ENCODE measurements at regions not wholly inside any gene's neighbourhood (a gene's known extent, or its start where the extent isn't known, plus 50 kb on each side); places are given as distances from the start of the nearest gene placed in this dataset.

DNA sequence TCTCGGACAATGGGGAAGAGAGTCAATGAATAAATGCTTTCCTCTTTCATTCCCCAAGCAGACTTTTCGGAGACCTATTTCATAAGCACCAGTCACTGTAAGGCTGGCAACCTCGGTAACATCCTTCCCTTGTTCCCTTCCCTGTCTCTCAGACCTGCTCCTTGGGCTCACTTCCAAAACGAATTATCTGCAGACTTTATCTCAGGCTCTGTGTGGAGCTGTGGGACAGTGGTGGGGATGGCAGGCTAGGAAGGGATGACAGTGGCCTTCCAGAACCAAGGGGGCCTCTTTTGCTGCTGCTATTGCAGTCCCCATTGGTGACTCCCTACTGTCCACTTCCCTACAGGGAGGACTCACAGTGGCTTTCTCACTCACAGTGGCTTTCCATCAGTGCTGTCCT, 185.6 kb upstream of the MEX3C start:
- TF ChIP-seq NANOG (IDR thresholded peaks at IDR 0.05; ENCODE audit: insufficient read depth, low read depth, low read length, poor library complexity, severe bottlenecking): no peak
- TF ChIP-seq, protein P1, sequence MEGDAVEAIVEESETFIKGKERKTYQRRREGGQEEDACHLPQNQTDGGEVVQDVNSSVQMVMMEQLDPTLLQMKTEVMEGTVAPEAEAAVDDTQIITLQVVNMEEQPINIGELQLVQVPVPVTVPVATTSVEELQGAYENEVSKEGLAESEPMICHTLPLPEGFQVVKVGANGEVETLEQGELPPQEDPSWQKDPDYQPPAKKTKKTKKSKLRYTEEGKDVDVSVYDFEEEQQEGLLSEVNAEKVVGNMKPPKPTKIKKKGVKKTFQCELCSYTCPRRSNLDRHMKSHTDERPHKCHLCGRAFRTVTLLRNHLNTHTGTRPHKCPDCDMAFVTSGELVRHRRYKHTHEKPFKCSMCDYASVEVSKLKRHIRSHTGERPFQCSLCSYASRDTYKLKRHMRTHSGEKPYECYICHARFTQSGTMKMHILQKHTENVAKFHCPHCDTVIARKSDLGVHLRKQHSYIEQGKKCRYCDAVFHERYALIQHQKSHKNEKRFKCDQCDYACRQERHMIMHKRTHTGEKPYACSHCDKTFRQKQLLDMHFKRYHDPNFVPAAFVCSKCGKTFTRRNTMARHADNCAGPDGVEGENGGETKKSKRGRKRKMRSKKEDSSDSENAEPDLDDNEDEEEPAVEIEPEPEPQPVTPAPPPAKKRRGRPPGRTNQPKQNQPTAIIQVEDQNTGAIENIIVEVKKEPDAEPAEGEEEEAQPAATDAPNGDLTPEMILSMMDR (IDR thresholded peaks at IDR 0.05; ENCODE audit: control extremely low read depth in 1 of 3, insufficient read depth in 1 of 3, low read depth in 1 of 3, low read length in 3 of 3): no peak
